PC-9 (cell line): ENCODE measurements at regions not wholly inside any gene's neighbourhood (a gene's known extent, or its start where the extent isn't known, plus 50 kb on each side); places are given as distances from the start of the nearest gene placed in this dataset.

Experiments
- CTCF ChIP-seq: fragments of 200-600 bp; sonication (generic); conservative IDR thresholded peaks from 2 replicates; pipeline ENCODE4 v1.6.1; 2017; ENCODE audit warnings: mixed run types, antibody characterized with exemption, mild to moderate bottlenecking, moderate library complexity
- EZH2 ChIP-seq: fragments of 200-600 bp; sonication (generic); IDR thresholded peaks from 2 replicates; pipeline ENCODE4 v1.8.0; 2017; ENCODE audit warnings: antibody characterized with exemption, low read depth

DNA sequence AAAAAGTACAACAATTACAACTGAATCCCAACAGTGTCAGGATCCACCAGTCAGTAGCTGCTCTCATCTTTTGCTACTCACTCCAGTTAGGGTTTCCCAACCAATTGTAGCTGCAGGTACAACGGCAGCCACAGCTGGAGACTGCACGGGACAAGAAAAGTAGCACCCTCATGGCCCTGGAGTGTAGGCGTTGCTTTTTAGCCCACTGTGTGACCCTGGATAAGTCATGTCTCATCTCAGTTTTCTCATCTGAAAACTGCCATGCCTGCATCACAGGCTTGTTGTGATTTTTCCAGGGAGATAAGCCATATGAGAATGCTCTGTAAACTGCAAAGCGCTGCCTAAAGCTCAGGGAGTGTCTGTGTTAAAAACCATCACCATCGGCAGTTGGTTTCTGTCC is 535.6 kb upstream of the IL12A start:
- TF ChIP-seq CTCF (no peak), EZH2 (no peak)
